B cell (primary cell): ENCODE measurements at regions not wholly inside any gene's neighbourhood (a gene's known extent, or its start where the extent isn't known, plus 50 kb on each side); places are given as distances from the start of the nearest gene placed in this dataset.

Source experiments
- ATAC-seq: fragments of 200-7000 bp; cut with Tn5 transposase; one replicate; pipeline ENCODE4 v1.10.0; 2021; ENCODE audit warnings: low read depth, mild to moderate bottlenecking, moderate number of reproducible peaks, moderate library complexity
- CTCF ChIA-PET: fragments of 350-600 bp; sonication (Branson Sonifier 250); formaldehyde crosslinking; loops from one replicate; lab custom pipeline; 2021; ENCODE audit warnings: antibody characterized with exemption, inconsistent platforms; lab: Charles Lee
- POLR2A ChIA-PET: fragments of 350-600 bp; sonication (Branson Sonifier 250); formaldehyde crosslinking; loops from one replicate; lab custom pipeline; 2021; ENCODE audit warnings: antibody characterized with exemption; lab: Charles Lee
- DNase-seq: peaks from one replicate; pipeline ENCODE4 v3.0.0; 2013
- H2AFZ ChIP-seq: 2 replicates; pipeline ENCODE4 v1.6.1; 2012; ENCODE audit warnings: mild to moderate bottlenecking, low read depth, low read length; ENCODE audit not compliant: insufficient read depth, poor library complexity, severe bottlenecking
- H3K27ac ChIP-seq, 2 donors: 1 replicate in 1 of 2; 2 replicates in 1 of 2; pipeline ENCODE4 v1.5.1; 2012 to 2013; ENCODE audit warnings: low read length in 2 of 2, mild to moderate bottlenecking in 2 of 2, moderate library complexity in 1 of 2
- H3K27me3 ChIP-seq, 4 experiments: fragments of 200-600 bp in 1 of 4; sonication (generic) in 1 of 4; replicated peaks in 1 of 4; 1 replicate in 2 of 4; 2 replicates in 2 of 4; pipeline versions ENCODE4 v1.6.1 to v1.7.0; 2013 to 2016; ENCODE audit warnings: low read length in 3 of 4, mild to moderate bottlenecking in 2 of 4, mixed read lengths in 1 of 4, moderate library complexity in 1 of 4; ENCODE audit not compliant: insufficient read depth in 4 of 4, control insufficient read depth in 3 of 4; ENCODE audit errors: control extremely low read depth in 1 of 4
- H3K36me3 ChIP-seq, 2 experiments: replicated peaks in 1 of 2; 1 replicate in 1 of 2; 2 replicates in 1 of 2; pipeline versions ENCODE4 v1.6.1 to v1.7.1; 2013; ENCODE audit warnings: low read length in 1 of 2; ENCODE audit not compliant: insufficient read depth in 2 of 2, control insufficient read depth in 1 of 2; ENCODE audit errors: control extremely low read depth in 1 of 2, extremely low read depth in 1 of 2
- H3K4me1 ChIP-seq, 2 donors: fragments of 200-600 bp in 1 of 2; sonication (generic) in 1 of 2; 1 replicate in 1 of 2; 2 replicates in 1 of 2; pipeline versions ENCODE4 v1.5.1 to v1.6.1; 2013 to 2017; ENCODE audit warnings: low read length in 2 of 2; ENCODE audit not compliant: control insufficient read depth in 2 of 2, insufficient read depth in 2 of 2
- H3K4me2 ChIP-seq: replicated peaks from 2 replicates; pipeline ENCODE3; 2012; ENCODE audit warnings: mild to moderate bottlenecking, low read depth, low read length; ENCODE audit not compliant: poor library complexity, severe bottlenecking
- H3K4me3 ChIP-seq, 5 experiments: fragments of 200-600 bp in 1 of 5; sonication (generic) in 1 of 5; 1 replicate in 3 of 5; 2 replicates in 2 of 5; pipeline versions ENCODE4 v1.5.1 to v1.7.0; 2011 to 2016; ENCODE audit warnings: low read length in 4 of 5, mild to moderate bottlenecking in 4 of 5, low read depth in 2 of 5, control low read depth in 1 of 5, moderate library complexity in 1 of 5; ENCODE audit not compliant: insufficient read depth in 1 of 5; ENCODE audit errors: control extremely low read depth in 1 of 5, extremely low read depth in 1 of 5
- H3K79me2 ChIP-seq: fragments of 200-600 bp; sonication (generic); one replicate; pipeline ENCODE4 v1.6.0; 2016; ENCODE audit warnings: low read length; ENCODE audit not compliant: control insufficient read depth, insufficient read depth
- H3K9ac ChIP-seq: fragments of 200-600 bp; sonication (generic); 2 replicates; pipeline ENCODE4 v1.6.1; 2017; ENCODE audit warnings: mild to moderate bottlenecking, low read length, moderate library complexity
- H3K9me3 ChIP-seq, 3 donors: one replicate each; pipeline versions ENCODE4 v1.6.1 to v1.7.1; 2013; ENCODE audit warnings: low read length in 2 of 3; ENCODE audit not compliant: control insufficient read depth in 2 of 3, insufficient read depth in 1 of 3; ENCODE audit errors: control extremely low read depth in 1 of 3
- H4K20me1 ChIP-seq: 2 replicates; pipeline ENCODE4 v1.6.0; 2012; ENCODE audit warnings: mild to moderate bottlenecking, low read length; ENCODE audit not compliant: insufficient read depth, control insufficient read depth, poor library complexity, severe bottlenecking
- H3K27ac Mint-ChIP-seq: one replicate; pipeline ENCODE4 v1.8.0; 2021; ENCODE audit warnings: mixed read lengths
- H3K27me3 Mint-ChIP-seq: one replicate; pipeline ENCODE4 v1.8.0; 2021; ENCODE audit warnings: mixed read lengths
- H3K4me1 Mint-ChIP-seq: one replicate; pipeline ENCODE4 v1.8.0; 2021; ENCODE audit warnings: mixed read lengths
- H3K4me3 Mint-ChIP-seq: one replicate; pipeline ENCODE4 v1.8.0; 2021; ENCODE audit warnings: mixed read lengths
- H3K9me3 Mint-ChIP-seq: one replicate; pipeline ENCODE4 v1.8.0; 2022; ENCODE audit warnings: mixed read lengths; ENCODE audit not compliant: insufficient read depth
- CTCF ChIP-seq: fragments of 200-600 bp; IDR thresholded peaks from one replicate; pipeline ENCODE4 v1.8.0; 2022; ENCODE audit warnings: antibody characterized with exemption, mild to moderate bottlenecking
- EZH2 ChIP-seq: IDR thresholded peaks from 2 replicates; pipeline ENCODE4 v1.6.1; 2012; ENCODE audit warnings: borderline replicate concordance, low read depth, mild to moderate bottlenecking, moderate library complexity, low read length; ENCODE audit not compliant: insufficient read depth, poor library complexity, severe bottlenecking
- WGBS: methylation state at CpG from one replicate; pipeline ENCODE4 v1.1.5; 2013; ENCODE audit warnings: missing lambda C conversion rate; ENCODE audit not compliant: insufficient coverage; 5-methylcytosine and 5-hydroxymethylcytosine counted together
- intact Hi-C: fragments of 100-400 bp; cut with micrococcal nuclease; formaldehyde crosslinking; loops from one replicate; pipeline ENCODE4 v1.10.0; 2022

- Histone ChIP-seq H4K20me1 (no peaks in the 10 kb centered on the region), H3K4me1 (peaks cover 20 to 21% of the 10 kb centered on the region in 2 donors), H2AFZ (no peak overlapping the region), H3K27me3 (no peaks in the 10 kb centered on the region), H3K9me3 (no peaks in the 10 kb centered on the region), H3K4me2 (no peak overlapping the region), H3K36me3 (no peaks in the 10 kb centered on the region), H3K79me2 (no peaks in the 10 kb centered on the region), H3K27ac (no peak overlapping the region), H3K9ac (no peak overlapping the region), H3K4me3 (no peak overlapping the region)
- Mint-ChIP-seq H3K27ac (no peak overlapping the region), H3K4me1 (peaks cover 26% of the 10 kb centered on the region), H3K4me3 (no peak overlapping the region), H3K9me3 (no peaks in the 10 kb centered on the region), H3K27me3 (no peaks in the 10 kb centered on the region)
- ATAC-seq (no peak), DNase-seq (no peak)
- POLR2A ChIA-PET: no interaction called here
- intact Hi-C loops: no loop called here
- no CpG with 5 or more reads among the region's 1 CpG for WGBS
- no peak for TF ChIP-seq EZH2
- no peak for TF ChIP-seq CTCF
- CTCF ChIA-PET: no interaction called here
Measured at GRCh38 chr5:40432836-40433235, 246.9 kb upstream of the PTGER4 start.

GRCh38 chr5:40431734-40432133 lies 248.0 kb upstream of the PTGER4 start:
- no CpG with 5 or more reads among the region's 1 CpG for WGBS
- no peaks in the 10 kb centered on the region for H3K9me3 ChIP-seq
- H3K79me2 ChIP-seq: no peaks in the 10 kb centered on the region
- H4K20me1 ChIP-seq: no peaks in the 10 kb centered on the region
- ATAC-seq (no peak), DNase-seq (no peak)
- no peak overlapping the region for H3K27ac ChIP-seq
- no peak for TF ChIP-seq EZH2
- TF ChIP-seq CTCF: no peak
- ChIA-PET POLR2A (no interaction called here), CTCF (interaction anchor here (1.6 kb wide), 1 partner anchor 255 kb away, joined by 4 read pairs; no protein-coding TSS in a partner anchor)
- no peaks in the 10 kb centered on the region for H3K27me3 ChIP-seq
- H3K4me1 ChIP-seq: peaks cover 9 to 10% of the 10 kb centered on the region in 2 donors
- no peak overlapping the region for H3K4me3 Mint-ChIP-seq
- no peaks in the 10 kb centered on the region for H3K27me3 Mint-ChIP-seq
- H3K4me2 ChIP-seq: no peak overlapping the region
- no peak overlapping the region for H3K9ac ChIP-seq
- H3K4me1 Mint-ChIP-seq: peaks cover 16% of the 10 kb centered on the region
- H3K9me3 Mint-ChIP-seq: no peaks in the 10 kb centered on the region
- no peak overlapping the region for H2AFZ ChIP-seq
- H3K27ac Mint-ChIP-seq: no peak overlapping the region
- no peaks in the 10 kb centered on the region for H3K36me3 ChIP-seq
- H3K4me3 ChIP-seq: no peak overlapping the region
- intact Hi-C loops: no loop called here
